Fibroblast of lung (primary cell): ENCODE measurements at regions not wholly inside any gene's neighbourhood (a gene's known extent, or its start where the extent isn't known, plus 50 kb on each side); places are given as distances from the start of the nearest gene placed in this dataset.

ENCODE experiments used
- DNase-seq, 2 donors: peaks; one replicate each; pipeline versions ENCODE4 v3.0.0 to v3.0.0-alpha.2; 2010; ENCODE audit warnings: low read depth in 2 of 2
- H2AFZ ChIP-seq: 2 replicates; pipeline ENCODE4 v1.5.1; 2012; ENCODE audit warnings: low read length, control low read depth, inconsistent platforms
- H3K27ac ChIP-seq: 2 replicates; pipeline ENCODE4 v1.5.1; 2011; ENCODE audit warnings: low read length, control low read depth; ENCODE audit not compliant: insufficient read depth
- H3K27me3 ChIP-seq: 2 replicates; pipeline ENCODE4 v1.5.1; 2011; ENCODE audit warnings: mild to moderate bottlenecking, low read length; ENCODE audit not compliant: control insufficient read depth, insufficient read depth
- H3K36me3 ChIP-seq: 2 replicates; pipeline ENCODE4 v1.5.1; 2011; ENCODE audit warnings: low read length; ENCODE audit not compliant: control insufficient read depth, insufficient read depth
- H3K4me1 ChIP-seq: 2 replicates; pipeline ENCODE4 v1.5.1; 2011; ENCODE audit warnings: low read length; ENCODE audit not compliant: control insufficient read depth, insufficient read depth; ENCODE audit errors: extremely low read depth
- H3K4me2 ChIP-seq: 2 replicates; pipeline ENCODE4 v1.5.1; 2011; ENCODE audit warnings: low read length, control low read depth; ENCODE audit not compliant: insufficient read depth; ENCODE audit errors: extremely low read depth
- H3K4me3 ChIP-seq, 4 experiments: fragments of 200-600 bp in 1 of 4; sonication (generic) in 1 of 4; replicated peaks in 1 of 4; 2 replicates each; pipeline ENCODE4 v1.5.1; 2011 to 2016; ENCODE audit warnings: low read length in 4 of 4, low read depth in 3 of 4, mild to moderate bottlenecking in 3 of 4, control low read depth in 2 of 4, inconsistent platforms in 1 of 4, mixed read lengths in 1 of 4; ENCODE audit not compliant: insufficient read depth in 1 of 4; ENCODE audit errors: control extremely low read depth in 1 of 4
- H3K79me2 ChIP-seq: 2 replicates; pipeline ENCODE4 v1.5.1; 2012; ENCODE audit warnings: mild to moderate bottlenecking, low read length, inconsistent platforms; ENCODE audit not compliant: control insufficient read depth, insufficient read depth
- H3K9ac ChIP-seq: 2 replicates; pipeline ENCODE4 v1.5.1; 2011; ENCODE audit warnings: mild to moderate bottlenecking, low read length, control low read depth; ENCODE audit not compliant: insufficient read depth
- H3K9me3 ChIP-seq: 2 replicates; pipeline ENCODE4 v1.5.1; 2012; ENCODE audit warnings: low read depth, low read length; ENCODE audit not compliant: control insufficient read depth, insufficient read depth
- H4K20me1 ChIP-seq: 2 replicates; pipeline ENCODE4 v1.5.1; 2011; ENCODE audit warnings: low read length; ENCODE audit not compliant: control insufficient read depth, insufficient read depth; ENCODE audit errors: extremely low read depth
- CTCF ChIP-seq, 2 donors: IDR thresholded peaks in 1 of 2; conservative IDR thresholded peaks in 1 of 2; 1 replicate in 1 of 2; 2 replicates in 1 of 2; pipeline ENCODE4 v1.5.1; 2011 to 2012; ENCODE audit warnings: low read length in 2 of 2, control low read depth in 1 of 2, inconsistent platforms in 1 of 2, low read depth in 1 of 2, mild to moderate bottlenecking in 1 of 2
- EZH2 ChIP-seq: IDR thresholded peaks from 2 replicates; pipeline ENCODE4 v1.5.1; 2012; ENCODE audit warnings: low read length, control low read depth, mild to moderate bottlenecking; ENCODE audit errors: missing control alignments

DNA sequence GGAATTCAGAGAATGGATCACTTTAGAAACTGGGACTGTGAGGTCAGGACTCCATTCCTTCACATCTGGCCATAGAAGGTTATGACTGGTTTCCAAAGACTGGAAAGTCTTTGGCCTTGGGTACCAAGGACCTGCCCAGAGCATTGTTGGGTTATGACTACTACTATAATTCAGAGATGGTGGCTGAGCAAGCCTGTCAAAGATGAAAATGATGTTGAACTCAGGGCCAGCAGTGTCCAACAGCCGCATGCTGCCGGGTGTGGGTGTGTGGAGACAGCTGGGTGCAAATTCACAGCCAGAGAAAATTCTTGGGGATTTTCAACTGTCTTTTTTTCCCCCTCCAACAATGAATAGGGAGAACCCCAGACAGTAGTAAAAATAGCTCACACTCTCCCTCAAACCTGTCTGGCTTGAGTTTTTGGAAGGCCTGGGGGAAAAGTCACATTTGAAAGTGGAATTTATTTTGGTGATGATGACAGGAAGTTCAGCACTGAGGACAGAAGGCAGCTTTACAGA, 166.8 kb upstream of the NCAM1 start:
- no peaks in the 10 kb centered on the region for H3K4me1 ChIP-seq
- peak in 1 of 2 donors; percentile 85 for DNase-seq
- no peaks in the 10 kb centered on the region for H3K27me3 ChIP-seq
- no peak overlapping the region for H2AFZ ChIP-seq
- no peak overlapping the region for H3K4me2 ChIP-seq
- no peak overlapping the region for H3K27ac ChIP-seq
- H3K36me3 ChIP-seq, result no peaks in the 10 kb centered on the region
- TF ChIP-seq CTCF (conservative IDR thresholded peaks at IDR 0.05 in 1 of 2, IDR thresholded peaks at IDR 0.05 in 1 of 2; ENCODE audit: low read depth in 1 of 2, low read length in 2 of 2) (no peak), EZH2 (no peak)
- no peak overlapping the region for H3K9ac ChIP-seq
- H4K20me1 ChIP-seq, result no peaks in the 10 kb centered on the region
- no peaks in the 10 kb centered on the region for H3K9me3 ChIP-seq
- H3K79me2 ChIP-seq, result no peaks in the 10 kb centered on the region
- H3K4me3 ChIP-seq, result no peak overlapping the region

GRCh38 chr11:112795142-112795815, 165.9 kb upstream of the NCAM1 start:
- no peaks in the 10 kb centered on the region for H3K4me1 ChIP-seq
- no peaks in the 10 kb centered on the region for H3K9me3 ChIP-seq
- no peak overlapping the region for H2AFZ ChIP-seq
- no peaks in the 10 kb centered on the region for H3K27me3 ChIP-seq
- no peaks in the 10 kb centered on the region for H4K20me1 ChIP-seq
- TF ChIP-seq CTCF (conservative IDR thresholded peaks at IDR 0.05 in 1 of 2, IDR thresholded peaks at IDR 0.05 in 1 of 2; ENCODE audit: low read depth in 1 of 2, low read length in 2 of 2), result peak; percentile 49 to 62
- TF ChIP-seq EZH2, result no peak
- DNase-seq, result peak; percentile 20 to 53
- no peaks in the 10 kb centered on the region for H3K79me2 ChIP-seq
- no peaks in the 10 kb centered on the region for H3K36me3 ChIP-seq
- no peak overlapping the region for H3K27ac ChIP-seq
- no peak overlapping the region for H3K4me2 ChIP-seq
- H3K9ac ChIP-seq, result no peak overlapping the region
- H3K4me3 ChIP-seq, result no peak overlapping the region

DNA sequence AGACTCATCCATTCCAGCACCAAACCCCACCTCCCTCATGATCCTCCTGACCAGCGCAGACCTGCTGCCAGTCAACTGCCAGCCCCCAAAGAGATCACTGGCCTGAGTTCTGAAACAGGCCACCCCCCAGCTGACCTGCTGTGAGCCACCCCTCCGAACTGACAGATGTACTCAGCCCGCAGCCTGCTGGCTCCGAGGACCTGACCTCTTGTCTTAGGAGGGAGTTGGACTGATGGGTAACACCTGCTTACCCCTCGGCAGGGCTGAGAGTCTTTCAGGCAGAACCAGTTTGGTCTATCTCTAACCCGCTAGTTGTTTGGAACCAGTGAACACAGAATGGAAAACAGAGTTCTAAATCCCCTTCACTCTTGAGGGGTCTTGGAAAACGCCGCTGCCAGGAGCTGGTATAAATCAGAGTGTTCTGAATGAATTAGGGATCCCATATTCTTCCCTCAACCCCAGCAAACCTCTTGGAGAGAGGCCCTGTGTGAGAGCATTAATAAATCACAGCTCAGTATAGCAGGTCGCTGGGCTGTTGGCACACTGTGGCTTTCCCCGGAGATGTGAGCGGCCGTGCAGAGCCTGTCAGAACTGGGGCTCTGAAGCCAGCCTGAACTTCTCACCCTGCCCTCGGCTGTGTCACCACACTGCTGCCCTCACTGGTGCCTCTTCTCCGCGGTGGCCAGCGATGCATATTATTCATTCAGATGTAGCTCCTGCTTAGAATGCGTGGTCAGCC, 165.1 kb upstream of the NCAM1 start:
- TF ChIP-seq CTCF (conservative IDR thresholded peaks at IDR 0.05 in 1 of 2, IDR thresholded peaks at IDR 0.05 in 1 of 2; ENCODE audit: low read depth in 1 of 2, low read length in 2 of 2), result no peak
- no peak for TF ChIP-seq EZH2
- H3K9ac ChIP-seq, result no peak overlapping the region
- no peaks in the 10 kb centered on the region for H3K36me3 ChIP-seq
- H3K79me2 ChIP-seq, result no peaks in the 10 kb centered on the region
- H3K27me3 ChIP-seq, result no peaks in the 10 kb centered on the region
- no peak overlapping the region for H2AFZ ChIP-seq
- no peak overlapping the region for H3K4me2 ChIP-seq
- H4K20me1 ChIP-seq, result no peaks in the 10 kb centered on the region
- H3K4me3 ChIP-seq, result no peak overlapping the region
- DNase-seq, result peak in 1 of 2 donors; percentile 47
- no peaks in the 10 kb centered on the region for H3K4me1 ChIP-seq
- H3K9me3 ChIP-seq, result no peaks in the 10 kb centered on the region
- H3K27ac ChIP-seq, result no peak overlapping the region
